ENCODE measurements at regions not wholly inside any gene's neighbourhood (a gene's known extent, or its start where the extent isn't known, plus 50 kb on each side); places are given as distances from the start of the nearest gene placed in this dataset.

DNA sequence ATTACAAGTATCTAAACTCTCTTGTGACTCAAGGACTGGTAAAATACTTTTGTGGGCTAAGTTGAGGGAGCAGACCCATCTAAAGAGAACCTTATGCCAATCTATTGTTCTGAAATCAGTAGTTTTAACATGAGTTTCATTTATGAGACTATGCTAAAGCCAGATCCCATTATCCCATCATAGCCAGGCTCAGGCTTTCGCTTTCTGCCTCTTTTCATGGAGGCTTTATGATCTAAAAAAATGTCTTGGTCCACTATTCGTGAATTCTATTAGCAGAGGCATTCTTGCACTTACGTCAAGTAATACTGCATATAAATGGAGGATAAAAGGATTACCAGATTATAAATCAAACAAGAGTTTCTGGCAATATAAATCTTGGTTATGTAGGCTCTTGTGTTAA lies 1636.9 kb upstream of the ACVR2A start:
- DNase-seq (ENCODE audit: low spot score) = no peak
- H3K27ac Mint-ChIP-seq (ENCODE audit: unreplicated experiment) = no peak overlapping the region
- H3K9me3 Mint-ChIP-seq (ENCODE audit: low read depth) = peaks cover 5% of the 10 kb centered on the region
- H3K27me3 Mint-ChIP-seq (ENCODE audit: low read depth) = no peaks in the 10 kb centered on the region
- no peak for TF ChIP-seq CTCF (IDR thresholded peaks at IDR 0.05)
- H3K4me1 Mint-ChIP-seq (ENCODE audit: low read depth) = no peaks in the 10 kb centered on the region
- H3K36me3 Mint-ChIP-seq (ENCODE audit: low read depth) = no peaks in the 10 kb centered on the region
- H3K4me3 Mint-ChIP-seq (ENCODE audit: unreplicated experiment) = no peak overlapping the region

- peaks cover 5% of the 10 kb centered on the region for H3K9me3 Mint-ChIP-seq (ENCODE audit: low read depth)
- no peak overlapping the region for H3K4me3 Mint-ChIP-seq (ENCODE audit: unreplicated experiment)
- H3K27ac Mint-ChIP-seq (ENCODE audit: unreplicated experiment) = no peak overlapping the region
- no peak for DNase-seq (ENCODE audit: low spot score)
- no peak for TF ChIP-seq CTCF (IDR thresholded peaks at IDR 0.05)
- no peaks in the 10 kb centered on the region for H3K4me1 Mint-ChIP-seq (ENCODE audit: low read depth)
- H3K36me3 Mint-ChIP-seq (ENCODE audit: low read depth) = no peaks in the 10 kb centered on the region
- H3K27me3 Mint-ChIP-seq (ENCODE audit: low read depth) = no peaks in the 10 kb centered on the region
Observed at GRCh38 chr2:146207417-146207816, 1637.4 kb upstream of the ACVR2A start.

GRCh38 chr2:146203064-146203624 lies 1641.7 kb upstream of the ACVR2A start:
- Mint-ChIP-seq H3K36me3 (ENCODE audit: low read depth) (no peaks in the 10 kb centered on the region), H3K4me3 (ENCODE audit: unreplicated experiment) (no peak overlapping the region), H3K27ac (ENCODE audit: unreplicated experiment) (no peak overlapping the region), H3K9me3 (ENCODE audit: low read depth) (peaks cover 4% of the 10 kb centered on the region), H3K27me3 (ENCODE audit: low read depth) (no peaks in the 10 kb centered on the region), H3K4me1 (ENCODE audit: low read depth) (no peaks in the 10 kb centered on the region)
- no peak for TF ChIP-seq CTCF (IDR thresholded peaks at IDR 0.05)
- no peak for DNase-seq (ENCODE audit: low spot score)

DNA sequence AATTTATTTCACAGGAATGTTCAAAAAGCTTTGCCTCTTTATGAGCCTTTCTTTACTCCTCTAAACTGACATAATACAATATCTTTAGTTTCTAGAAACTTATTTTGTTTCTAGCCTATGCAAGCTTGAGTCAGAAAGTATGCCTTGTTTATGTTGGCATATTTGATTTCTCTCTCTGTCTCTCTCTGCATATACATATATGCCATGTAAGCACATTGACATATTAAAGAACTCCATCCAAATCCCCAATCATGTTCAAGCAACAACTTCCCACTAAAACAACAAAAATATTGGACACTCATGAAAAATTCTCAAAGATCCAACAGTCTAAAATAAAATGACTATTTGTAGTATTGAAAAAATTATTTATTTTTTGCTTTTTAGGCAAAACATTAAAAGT lies 1651.2 kb upstream of the ACVR2A start:
- Mint-ChIP-seq H3K9me3 (ENCODE audit: low read depth) (no peaks in the 10 kb centered on the region), H3K4me1 (ENCODE audit: low read depth) (peaks cover 7% of the 10 kb centered on the region), H3K4me3 (ENCODE audit: unreplicated experiment) (no peak overlapping the region), H3K27ac (ENCODE audit: unreplicated experiment) (no peak overlapping the region), H3K36me3 (ENCODE audit: low read depth) (no peaks in the 10 kb centered on the region), H3K27me3 (ENCODE audit: low read depth) (no peaks in the 10 kb centered on the region)
- DNase-seq (ENCODE audit: low spot score) = no peak
- TF ChIP-seq CTCF (IDR thresholded peaks at IDR 0.05) = no peak

GRCh38 chr2:146189541-146189940 lies 1655.3 kb upstream of the ACVR2A start:
- TF ChIP-seq CTCF (IDR thresholded peaks at IDR 0.05) = no peak
- H3K36me3 Mint-ChIP-seq (ENCODE audit: low read depth) = no peaks in the 10 kb centered on the region
- no peak overlapping the region for H3K4me3 Mint-ChIP-seq (ENCODE audit: unreplicated experiment)
- H3K27ac Mint-ChIP-seq (ENCODE audit: unreplicated experiment) = no peak overlapping the region
- H3K4me1 Mint-ChIP-seq (ENCODE audit: low read depth) = peaks cover 7% of the 10 kb centered on the region
- no peaks in the 10 kb centered on the region for H3K27me3 Mint-ChIP-seq (ENCODE audit: low read depth)
- H3K9me3 Mint-ChIP-seq (ENCODE audit: low read depth) = no peaks in the 10 kb centered on the region
- no peak for DNase-seq (ENCODE audit: low spot score)
